HEK293 (cell line): ENCODE measurements at regions not wholly inside any gene's neighbourhood (a gene's known extent, or its start where the extent isn't known, plus 50 kb on each side); places are given as distances from the start of the nearest gene placed in this dataset.

ENCODE experiments used
- CTCF ChIA-PET: fragments of 350-600 bp; formaldehyde crosslinking; extraction: SDS; loops from one replicate; lab custom pipeline; 2021; ENCODE audit warnings: antibody characterized with exemption; lab: Yijun Ruan, JAX
- POLR2A ChIA-PET: fragments of 300-600 bp; formaldehyde crosslinking; extraction: SDS; loops from one replicate; lab custom pipeline; 2020; ENCODE audit warnings: antibody characterized with exemption, inconsistent platforms; lab: Yijun Ruan, JAX
- H3K27ac ChIP-seq: fragments of 200-500 bp; sonication (Bioruptor generic); 2 replicates; pipeline ENCODE4 v1.5.1; 2014; ENCODE audit warnings: low read depth, low read length, control low read depth, inconsistent platforms; ENCODE audit errors: extremely low read depth
- H3K36me3 ChIP-seq, 2 experiments: fragments of 200-500 bp in 1 of 2; sonication (Bioruptor generic) in 1 of 2; 1 replicate in 1 of 2; 2 replicates in 1 of 2; pipeline ENCODE4 v1.5.1; 2014 to 2017; ENCODE audit warnings: inconsistent platforms in 2 of 2, low read length in 2 of 2; ENCODE audit not compliant: control insufficient read depth in 2 of 2, insufficient read depth in 1 of 2
- H3K4me1 ChIP-seq: fragments of 200-500 bp; sonication (Bioruptor generic); 2 replicates; pipeline ENCODE4 v1.5.1; 2014; ENCODE audit warnings: mild to moderate bottlenecking, low read length, inconsistent platforms; ENCODE audit not compliant: control insufficient read depth, insufficient read depth
- H3K4me3 ChIP-seq: 2 replicates; pipeline ENCODE4 v1.5.1; 2011; ENCODE audit warnings: low read depth, mild to moderate bottlenecking, control low read depth, low read length, moderate library complexity
- H3K9me3 ChIP-seq: fragments of 200-500 bp; sonication (Bioruptor generic); 2 replicates; pipeline ENCODE4 v1.5.1; 2014; ENCODE audit warnings: low read depth, low read length, inconsistent platforms; ENCODE audit not compliant: control insufficient read depth, insufficient read depth
- EGR2 ChIP-seq: fragments of 450-650 bp; formaldehyde crosslinking; IDR thresholded peaks from 2 replicates; pipeline ENCODE4 v1.5.1; 2016; ENCODE audit warnings: low read depth, missing biosample characterization, missing genetic modification characterization
- GFI1B ChIP-seq: fragments of 450-650 bp; formaldehyde crosslinking; IDR thresholded peaks from 2 replicates; pipeline ENCODE4 v1.5.1; 2016; ENCODE audit warnings: missing biosample characterization, missing genetic modification characterization
- GLI2 ChIP-seq: fragments of 450-650 bp; formaldehyde crosslinking; IDR thresholded peaks from 2 replicates; pipeline ENCODE4; 2017; ENCODE audit warnings: missing biosample characterization, missing genetic modification characterization, low read depth, borderline replicate concordance
- HIC1 ChIP-seq: fragments of 450-650 bp; formaldehyde crosslinking; IDR thresholded peaks from 2 replicates; pipeline ENCODE4 v1.5.1; 2016; ENCODE audit warnings: missing biosample characterization, missing genetic modification characterization
- KLF10 ChIP-seq: fragments of 450-650 bp; IDR thresholded peaks from 2 replicates; pipeline ENCODE4 v1.5.1; 2018; ENCODE audit warnings: missing biosample characterization, mild to moderate bottlenecking, missing genetic modification characterization
- RBAK ChIP-seq: fragments of 450-650 bp; formaldehyde crosslinking; IDR thresholded peaks from 2 replicates; pipeline ENCODE4 v1.5.1; 2016; ENCODE audit warnings: missing biosample characterization, missing genetic modification characterization
- SP2 ChIP-seq: fragments of 450-650 bp; formaldehyde crosslinking; IDR thresholded peaks from 2 replicates; pipeline ENCODE4 v1.5.1; 2016; ENCODE audit warnings: missing biosample characterization, missing genetic modification characterization
- TRIM28 ChIP-seq: IDR thresholded peaks from 2 replicates; pipeline ENCODE4 v1.6.1; 2011; ENCODE audit warnings: low read length, control low read depth, borderline replicate concordance
- ZBTB20 ChIP-seq: fragments of 450-650 bp; formaldehyde crosslinking; IDR thresholded peaks from 2 replicates; pipeline ENCODE4 v1.5.1; 2016; ENCODE audit warnings: missing biosample characterization, missing genetic modification characterization
- ZBTB48 ChIP-seq: fragments of 450-650 bp; formaldehyde crosslinking; IDR thresholded peaks from 2 replicates; pipeline ENCODE4 v1.5.1; 2016; ENCODE audit warnings: missing biosample characterization, missing genetic modification characterization
- ZEB2 ChIP-seq: fragments of 450-650 bp; formaldehyde crosslinking; IDR thresholded peaks from 2 replicates; pipeline ENCODE4 v1.5.1; 2016; ENCODE audit warnings: missing biosample characterization, missing genetic modification characterization
- ZNF121 ChIP-seq: fragments of 450-650 bp; formaldehyde crosslinking; IDR thresholded peaks from 2 replicates; pipeline ENCODE4 v1.5.1; 2016; ENCODE audit warnings: missing biosample characterization, missing genetic modification characterization
- ZNF138 ChIP-seq: fragments of 450-650 bp; formaldehyde crosslinking; IDR thresholded peaks from 2 replicates; pipeline ENCODE4 v1.5.1; 2016; ENCODE audit warnings: missing biosample characterization, missing genetic modification characterization, borderline replicate concordance
- ZNF155 ChIP-seq: fragments of 450-650 bp; formaldehyde crosslinking; IDR thresholded peaks from 2 replicates; pipeline ENCODE4 v1.5.1; 2016; ENCODE audit warnings: missing biosample characterization, missing genetic modification characterization
- ZNF157 ChIP-seq: fragments of 450-650 bp; formaldehyde crosslinking; IDR thresholded peaks from 2 replicates; pipeline ENCODE4 v1.5.1; 2016; ENCODE audit warnings: missing biosample characterization, missing genetic modification characterization
- ZNF221 ChIP-seq: fragments of 450-650 bp; formaldehyde crosslinking; IDR thresholded peaks from 2 replicates; pipeline ENCODE4 v1.5.1; 2017; ENCODE audit warnings: missing biosample characterization, missing genetic modification characterization, borderline replicate concordance
- ZNF24 ChIP-seq: fragments of 450-650 bp; formaldehyde crosslinking; IDR thresholded peaks from 2 replicates; pipeline ENCODE4 v1.5.1; 2016; ENCODE audit warnings: missing biosample characterization, missing genetic modification characterization
- ZNF354C ChIP-seq: fragments of 450-650 bp; formaldehyde crosslinking; IDR thresholded peaks from 2 replicates; pipeline ENCODE4 v1.5.1; 2016; ENCODE audit warnings: missing biosample characterization, missing genetic modification characterization, low read depth, borderline replicate concordance
- ZNF398 ChIP-seq: fragments of 450-650 bp; formaldehyde crosslinking; IDR thresholded peaks from 2 replicates; pipeline ENCODE4 v1.5.1; 2017; ENCODE audit warnings: missing biosample characterization, missing genetic modification characterization
- ZNF501 ChIP-seq: fragments of 450-650 bp; formaldehyde crosslinking; IDR thresholded peaks from 2 replicates; pipeline ENCODE4 v1.5.1; 2016; ENCODE audit warnings: missing biosample characterization, missing genetic modification characterization
- ZNF513 ChIP-seq: fragments of 450-650 bp; IDR thresholded peaks from 2 replicates; pipeline ENCODE4 v1.5.1; 2018; ENCODE audit warnings: missing biosample characterization, missing genetic modification characterization
- ZNF530 ChIP-seq: fragments of 450-650 bp; formaldehyde crosslinking; IDR thresholded peaks from 2 replicates; pipeline ENCODE4 v1.5.1; 2016; ENCODE audit warnings: low read depth, missing biosample characterization, missing genetic modification characterization
- ZNF571 ChIP-seq: fragments of 450-650 bp; formaldehyde crosslinking; IDR thresholded peaks from 2 replicates; pipeline ENCODE4 v1.5.0; 2017; ENCODE audit warnings: missing biosample characterization, missing genetic modification characterization
- ZNF626 ChIP-seq: fragments of 450-650 bp; sonication (Bioruptor Pico); formaldehyde crosslinking; IDR thresholded peaks from 2 replicates; pipeline ENCODE4 v1.5.1; 2018; ENCODE audit warnings: missing biosample characterization, missing genetic modification characterization, inconsistent platforms
- ZNF704 ChIP-seq: fragments of 450-650 bp; formaldehyde crosslinking; IDR thresholded peaks from 2 replicates; pipeline ENCODE4 v1.5.1; 2016; ENCODE audit warnings: missing biosample characterization, missing genetic modification characterization
- ZNF747 ChIP-seq: fragments of 450-650 bp; formaldehyde crosslinking; IDR thresholded peaks from 2 replicates; pipeline ENCODE4 v1.5.1; 2016; ENCODE audit warnings: missing biosample characterization, missing genetic modification characterization
- ZNF843 ChIP-seq: fragments of 450-650 bp; formaldehyde crosslinking; IDR thresholded peaks from 2 replicates; pipeline ENCODE4 v1.5.1; 2016; ENCODE audit warnings: missing biosample characterization, missing genetic modification characterization
- ZSCAN30 ChIP-seq: fragments of 450-650 bp; IDR thresholded peaks from 2 replicates; pipeline ENCODE4 v1.5.1; 2018; ENCODE audit warnings: missing biosample characterization, mild to moderate bottlenecking, missing genetic modification characterization, moderate library complexity
- TF ChIP-seq, protein P1 (sequence below): fragments of 450-650 bp; formaldehyde crosslinking; IDR thresholded peaks from 2 replicates; pipeline ENCODE4; 2016; ENCODE audit warnings: missing biosample characterization, missing genetic modification characterization

DNA sequence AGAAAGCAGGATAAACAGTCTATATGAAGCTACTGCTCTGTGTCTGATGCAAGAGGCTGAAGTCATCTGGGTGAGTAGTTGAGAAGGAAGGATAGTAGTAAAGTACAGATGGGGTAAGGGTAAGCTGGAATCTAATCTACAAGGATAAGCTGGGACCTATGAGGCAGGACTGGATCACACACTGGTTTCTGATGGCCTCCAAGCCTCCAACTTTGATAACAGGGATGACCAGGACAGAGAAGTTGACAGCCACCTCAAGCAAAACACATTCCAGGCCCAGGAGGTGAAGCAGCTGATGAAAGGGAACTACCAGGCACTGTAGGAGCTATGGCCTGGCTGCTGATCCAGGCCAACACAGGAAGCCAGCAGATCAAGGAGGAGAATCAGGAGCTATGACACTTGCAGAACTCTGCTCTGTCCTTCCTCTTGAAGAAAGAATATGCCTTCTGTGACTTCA lies 278.1 kb upstream of the TMEM229A start:
- H3K36me3 ChIP-seq: no peaks in the 10 kb centered on the region
- ChIA-PET CTCF (interaction anchor here (0.6 kb wide), 1 partner anchor 464 kb away, joined by 3 read pairs; no protein-coding TSS in a partner anchor), POLR2A (no interaction called here)
- no peak overlapping the region for H3K27ac ChIP-seq
- H3K4me3 ChIP-seq: no peak overlapping the region
- TF ChIP-seq KLF10 (tag by site-specific recombination) (no peak), ZNF138 (tag by site-specific recombination) (no peak), SP2 (tag by site-specific recombination) (no peak), ZNF513 (tag by site-specific recombination) (no peak), ZNF626 (tag by site-specific recombination) (no peak), ZNF530 (tag by site-specific recombination) (no peak), ZNF121 (no peak), ZNF571 (tag by site-specific recombination) (no peak), ZNF221 (tag by site-specific recombination) (no peak), ZEB2 (tag by site-specific recombination) (no peak), EGR2 (no peak), HIC1 (tag by site-specific recombination) (no peak), GLI2 (tag by site-specific recombination) (no peak), ZNF501 (tag by site-specific recombination) (no peak), ZBTB48 (no peak), ZNF354C (tag by site-specific recombination) (no peak), ZNF157 (tag by site-specific recombination) (no peak), GFI1B (tag by site-specific recombination) (no peak), ZNF747 (tag by site-specific recombination) (no peak)
- TF ChIP-seq, protein P1, sequence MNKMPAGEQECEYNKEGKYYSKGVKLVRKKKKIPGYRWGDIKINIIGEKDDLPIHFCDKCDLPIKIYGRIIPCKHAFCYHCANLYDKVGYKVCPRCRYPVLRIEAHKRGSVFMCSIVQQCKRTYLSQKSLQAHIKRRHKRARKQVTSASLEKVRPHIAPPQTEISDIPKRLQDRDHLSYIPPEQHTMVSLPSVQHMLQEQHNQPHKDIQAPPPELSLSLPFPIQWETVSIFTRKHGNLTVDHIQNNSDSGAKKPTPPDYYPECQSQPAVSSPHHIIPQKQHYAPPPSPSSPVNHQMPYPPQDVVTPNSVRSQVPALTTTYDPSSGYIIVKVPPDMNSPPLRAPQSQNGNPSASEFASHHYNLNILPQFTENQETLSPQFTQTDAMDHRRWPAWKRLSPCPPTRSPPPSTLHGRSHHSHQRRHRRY (tag by site-specific recombination): no peak
- H3K9me3 ChIP-seq: no peaks in the 10 kb centered on the region
- no peaks in the 10 kb centered on the region for H3K4me1 ChIP-seq

- Histone ChIP-seq H3K36me3 (no peaks in the 10 kb centered on the region), H3K4me3 (no peak overlapping the region), H3K9me3 (no peaks in the 10 kb centered on the region), H3K27ac (no peak overlapping the region), H3K4me1 (no peaks in the 10 kb centered on the region)
- ChIA-PET POLR2A (no interaction called here), CTCF (interaction anchor here (0.7 kb wide), 1 partner anchor 388 kb away, joined by 3 read pairs; no protein-coding TSS in a partner anchor)
- no peak for TF ChIP-seq ZNF843 (tag by site-specific recombination)
- TF ChIP-seq ZNF24 (tag by site-specific recombination): no peak
- TF ChIP-seq ZNF704 (tag by site-specific recombination): no peak
- TF ChIP-seq ZNF155 (tag by site-specific recombination): no peak
- no peak for TF ChIP-seq ZBTB20 (tag by site-specific recombination)
- no peak for TF ChIP-seq RBAK (tag by site-specific recombination)
- no peak for TF ChIP-seq ZSCAN30 (tag by site-specific recombination)
- TF ChIP-seq TRIM28: no peak
- no peak for TF ChIP-seq ZNF626 (tag by site-specific recombination)
- no peak for TF ChIP-seq ZNF398 (tag by site-specific recombination)
These were observed 275.5 kb upstream of the TMEM229A start for GRCh38 chr7:124308384-124308783.
